ENCODE measurements at regions not wholly inside any gene's neighbourhood (a gene's known extent, or its start where the extent isn't known, plus 50 kb on each side); places are given as distances from the start of the nearest gene placed in this dataset.

DNA sequence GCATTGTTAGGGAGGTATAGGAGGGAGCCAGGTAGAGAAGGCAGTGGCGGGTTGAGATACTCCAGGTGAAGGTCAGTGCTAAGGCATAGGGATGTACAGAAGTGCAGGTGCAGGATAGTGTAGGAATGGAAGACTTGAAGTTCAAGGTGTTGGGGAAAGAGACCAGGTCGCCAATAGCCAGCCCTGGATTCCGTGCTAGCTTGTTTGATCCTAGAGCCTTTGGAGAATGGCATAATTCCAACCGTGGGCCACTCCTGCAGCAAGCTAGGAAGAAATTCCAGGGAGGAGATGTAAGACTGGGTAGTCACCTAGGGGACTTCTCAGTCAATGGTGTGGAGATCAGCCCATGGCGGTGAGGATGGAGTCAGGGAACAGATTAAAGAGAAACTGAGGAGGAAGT, 272.7 kb downstream of the RPS24 start:
- Mint-ChIP-seq H3K36me3 (ENCODE audit: low read depth) (no peaks in the 10 kb centered on the region), H3K27ac (no peak overlapping the region), H3K4me3 (no peak overlapping the region), H3K27me3 (ENCODE audit: insufficient read depth) (peaks cover 20% of the 10 kb centered on the region), H3K9me3 (no peaks in the 10 kb centered on the region), H3K4me1 (ENCODE audit: low read depth) (peaks cover 10% of the 10 kb centered on the region)
- no peak for DNase-seq (ENCODE audit: low spot score)
- intact Hi-C loops (cut with micrococcal nuclease) = no loop called here

GRCh38 chr10:78307576-78307975, 273.9 kb downstream of the RPS24 start:
- Mint-ChIP-seq H3K4me3 (no peak overlapping the region), H3K27me3 (ENCODE audit: insufficient read depth) (peaks cover 23% of the 10 kb centered on the region), H3K27ac (no peak overlapping the region), H3K4me1 (ENCODE audit: low read depth) (peaks cover 3% of the 10 kb centered on the region), H3K9me3 (no peaks in the 10 kb centered on the region), H3K36me3 (ENCODE audit: low read depth) (no peaks in the 10 kb centered on the region)
- intact Hi-C loops (cut with micrococcal nuclease) = no loop called here
- DNase-seq (ENCODE audit: low spot score) = no peak

GRCh38 chr10:78309536-78310237, 276.0 kb downstream of the RPS24 start:
- intact Hi-C loops (cut with micrococcal nuclease) = no loop called here
- H3K9me3 Mint-ChIP-seq = no peaks in the 10 kb centered on the region
- no peak for DNase-seq (ENCODE audit: low spot score)

DNA sequence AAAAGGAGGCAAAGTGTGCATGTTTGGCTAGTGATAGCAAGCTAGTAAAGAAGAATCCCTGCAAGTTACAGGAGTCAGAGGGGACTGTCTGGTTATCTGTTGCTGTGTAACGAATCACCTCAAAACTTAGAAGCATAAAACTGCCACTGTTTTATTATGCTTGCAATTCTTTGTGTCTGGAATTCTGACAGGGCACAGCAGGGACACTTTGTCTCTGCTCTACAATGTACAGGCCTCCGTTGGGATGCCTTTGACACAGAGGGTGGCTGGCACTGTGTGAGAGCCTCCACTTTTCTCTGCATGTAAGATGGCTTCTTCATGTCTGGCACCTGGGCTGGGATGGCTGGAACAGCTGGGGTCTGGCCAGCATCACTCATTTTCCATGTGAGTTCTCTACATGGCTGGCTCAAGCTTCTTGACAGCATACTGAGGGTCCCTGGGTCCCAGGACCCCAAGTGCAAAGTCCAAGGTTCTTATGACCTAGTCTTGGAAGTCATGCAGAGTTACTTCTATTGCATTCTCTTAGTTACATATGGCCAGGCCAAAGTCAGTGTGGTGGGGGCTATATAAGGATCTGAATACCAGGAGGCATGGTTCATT, 276.9 kb downstream of the RPS24 start:
- DNase-seq (ENCODE audit: low spot score) = no peak
- Mint-ChIP-seq H3K4me1 (ENCODE audit: low read depth) (no peaks in the 10 kb centered on the region), H3K36me3 (ENCODE audit: low read depth) (no peaks in the 10 kb centered on the region), H3K27ac (no peak overlapping the region), H3K4me3 (no peak overlapping the region), H3K9me3 (no peaks in the 10 kb centered on the region), H3K27me3 (ENCODE audit: insufficient read depth) (peaks cover 20% of the 10 kb centered on the region)
- intact Hi-C loops (cut with micrococcal nuclease) = no loop called here

More at GRCh38 chr10:78309536-78310237, 276.0 kb downstream of the RPS24 start:
- Mint-ChIP-seq H3K27me3 (ENCODE audit: insufficient read depth) (peaks cover 23% of the 10 kb centered on the region), H3K4me3 (no peak overlapping the region), H3K36me3 (ENCODE audit: low read depth) (no peaks in the 10 kb centered on the region), H3K4me1 (ENCODE audit: low read depth) (no peaks in the 10 kb centered on the region), H3K27ac (no peak overlapping the region)

DNA sequence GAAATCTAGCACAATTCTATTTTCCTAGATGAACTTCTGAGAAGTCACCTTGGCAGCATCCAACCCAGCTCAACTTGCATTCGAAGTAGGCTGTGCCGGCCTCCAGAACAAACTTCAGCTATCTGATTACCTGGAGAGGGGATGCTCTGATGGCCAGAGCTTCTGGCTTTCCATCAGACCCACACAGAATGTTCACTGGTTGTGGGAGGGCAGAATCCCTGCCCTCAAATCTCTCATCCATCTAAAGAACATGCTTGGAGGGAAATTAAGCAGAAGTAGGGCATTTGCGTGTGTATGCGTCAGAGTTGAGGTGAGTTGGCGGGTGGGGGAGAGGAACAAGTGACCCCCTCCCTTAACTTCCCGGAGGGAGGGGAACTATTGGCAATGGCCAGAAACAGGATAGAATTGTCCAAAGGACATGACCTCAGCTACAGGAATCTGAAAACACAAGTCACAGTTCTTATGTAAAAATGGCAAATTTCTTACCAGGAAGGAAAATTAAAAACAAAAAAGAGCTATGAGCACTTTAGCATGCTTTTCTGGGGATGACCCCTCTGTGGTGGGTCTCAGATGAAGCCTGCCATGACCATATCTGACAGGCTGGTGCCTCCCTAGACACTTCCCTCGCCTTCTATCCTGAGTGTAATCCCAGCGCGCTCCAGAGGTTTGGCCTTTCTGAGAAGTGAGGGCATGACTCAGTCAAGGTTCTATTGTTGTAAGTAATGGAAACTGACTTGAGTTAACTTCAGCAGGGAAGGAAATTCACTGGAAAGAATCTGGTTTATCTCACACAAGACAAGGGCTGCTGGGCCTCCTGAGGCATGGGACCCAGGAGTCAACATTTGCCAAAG, 278.8 kb downstream of the RPS24 start:
- Mint-ChIP-seq H3K27me3 (ENCODE audit: insufficient read depth) (peaks cover 7% of the 10 kb centered on the region), H3K36me3 (ENCODE audit: low read depth) (no peaks in the 10 kb centered on the region)

DNA sequence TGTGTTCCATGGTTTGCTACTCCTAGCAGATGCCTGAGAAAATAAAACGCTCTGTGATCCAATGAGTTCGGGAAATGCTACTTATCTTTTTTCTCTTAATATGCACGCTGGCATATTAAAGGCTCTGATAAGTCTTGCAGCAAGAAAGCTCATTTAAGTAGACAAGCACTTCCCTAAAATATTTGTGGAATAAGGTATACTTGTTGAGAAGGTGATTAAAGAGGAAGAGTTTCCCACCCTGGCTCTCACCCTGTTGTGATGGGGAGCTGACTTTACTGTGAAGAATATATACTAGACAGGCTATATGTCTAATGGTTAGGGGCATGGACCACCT, 279.4 kb downstream of the RPS24 start:
- Mint-ChIP-seq H3K4me3 (no peak overlapping the region), H3K9me3 (no peaks in the 10 kb centered on the region), H3K27ac (no peak overlapping the region), H3K36me3 (ENCODE audit: low read depth) (no peaks in the 10 kb centered on the region), H3K27me3 (ENCODE audit: insufficient read depth) (peaks cover 7% of the 10 kb centered on the region), H3K4me1 (ENCODE audit: low read depth) (no peaks in the 10 kb centered on the region)
- DNase-seq (ENCODE audit: low spot score) = no peak
- intact Hi-C loops (cut with micrococcal nuclease) = no loop called here

More for the DNA sequence above, 278.8 kb downstream of the RPS24 start:
- intact Hi-C loops (cut with micrococcal nuclease) = no loop called here
- no peak for DNase-seq (ENCODE audit: low spot score)
- no peaks in the 10 kb centered on the region for H3K9me3 Mint-ChIP-seq
- no peak overlapping the region for H3K27ac Mint-ChIP-seq
- no peaks in the 10 kb centered on the region for H3K4me1 Mint-ChIP-seq (ENCODE audit: low read depth)
- no peak overlapping the region for H3K4me3 Mint-ChIP-seq

GRCh38 chr10:78313636-78314035, 280.0 kb downstream of the RPS24 start:
- Mint-ChIP-seq H3K4me1 (ENCODE audit: low read depth) (no peaks in the 10 kb centered on the region), H3K9me3 (no peaks in the 10 kb centered on the region), H3K36me3 (ENCODE audit: low read depth) (no peaks in the 10 kb centered on the region), H3K4me3 (no peak overlapping the region), H3K27ac (no peak overlapping the region), H3K27me3 (ENCODE audit: insufficient read depth) (peaks cover 7% of the 10 kb centered on the region)
- DNase-seq (ENCODE audit: low spot score) = no peak
- intact Hi-C loops (cut with micrococcal nuclease) = no loop called here

DNA sequence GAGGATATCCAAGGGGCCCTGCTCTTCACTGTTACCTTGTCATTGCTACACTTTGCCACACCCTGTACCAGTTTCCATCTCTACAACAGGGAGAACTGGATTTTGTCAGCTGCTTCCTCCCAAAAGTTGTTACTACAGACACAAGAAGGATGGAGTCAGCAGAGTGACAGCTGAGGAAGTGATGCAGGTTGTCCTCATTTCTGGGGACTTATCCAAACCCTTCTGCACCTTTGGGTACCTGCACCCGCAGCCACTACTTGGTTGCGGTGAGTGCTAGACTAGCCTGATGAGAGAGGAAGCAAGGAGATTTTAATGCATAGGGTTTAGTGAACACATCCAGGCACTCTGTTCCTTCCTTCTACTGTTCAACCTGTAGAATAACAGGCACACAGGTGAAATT, 281.0 kb downstream of the RPS24 start:
- Mint-ChIP-seq H3K27me3 (ENCODE audit: insufficient read depth) (peaks cover 2% of the 10 kb centered on the region), H3K4me3 (no peak overlapping the region), H3K9me3 (no peaks in the 10 kb centered on the region), H3K36me3 (ENCODE audit: low read depth) (no peaks in the 10 kb centered on the region), H3K4me1 (ENCODE audit: low read depth) (no peaks in the 10 kb centered on the region), H3K27ac (no peak overlapping the region)
- no peak for DNase-seq (ENCODE audit: low spot score)
- intact Hi-C loops (cut with micrococcal nuclease) = no loop called here

GRCh38 chr10:78316451-78316931, 282.8 kb downstream of the RPS24 start:
- no peaks in the 10 kb centered on the region for H3K9me3 Mint-ChIP-seq
- H3K36me3 Mint-ChIP-seq (ENCODE audit: low read depth) = no peaks in the 10 kb centered on the region
- intact Hi-C loops (cut with micrococcal nuclease) = no loop called here
- H3K27ac Mint-ChIP-seq = no peak overlapping the region
- peaks cover 2% of the 10 kb centered on the region for H3K27me3 Mint-ChIP-seq (ENCODE audit: insufficient read depth)
- H3K4me3 Mint-ChIP-seq = no peak overlapping the region
- DNase-seq (ENCODE audit: low spot score) = no peak
- H3K4me1 Mint-ChIP-seq (ENCODE audit: low read depth) = peaks cover 8% of the 10 kb centered on the region

DNA sequence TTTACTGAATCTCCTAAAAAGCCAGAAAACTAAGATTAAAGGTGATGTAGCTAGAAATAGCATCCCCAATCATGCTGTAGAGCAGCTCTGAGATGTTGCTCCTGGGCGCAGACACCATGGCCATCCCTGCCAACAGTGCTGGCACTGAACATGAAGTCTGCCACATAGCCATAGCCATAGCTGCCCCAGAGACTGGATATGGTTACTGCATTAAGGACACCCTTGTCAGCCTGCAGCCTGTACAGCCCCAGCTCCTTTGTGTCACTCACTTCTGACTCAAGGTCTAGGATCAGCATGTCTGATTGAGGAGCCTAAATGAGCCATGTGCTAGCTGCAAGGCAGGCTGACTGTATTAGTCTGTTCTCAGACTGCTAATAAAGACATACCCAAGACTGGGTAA, 284.6 kb downstream of the RPS24 start:
- no peaks in the 10 kb centered on the region for H3K27me3 Mint-ChIP-seq (ENCODE audit: insufficient read depth)
- peaks cover 12% of the 10 kb centered on the region for H3K4me1 Mint-ChIP-seq (ENCODE audit: low read depth)
- no peaks in the 10 kb centered on the region for H3K9me3 Mint-ChIP-seq
- DNase-seq (ENCODE audit: low spot score) = no peak
- no peak overlapping the region for H3K27ac Mint-ChIP-seq
- H3K4me3 Mint-ChIP-seq = no peak overlapping the region
- no peaks in the 10 kb centered on the region for H3K36me3 Mint-ChIP-seq (ENCODE audit: low read depth)
- intact Hi-C loops (cut with micrococcal nuclease) = no loop called here

DNA sequence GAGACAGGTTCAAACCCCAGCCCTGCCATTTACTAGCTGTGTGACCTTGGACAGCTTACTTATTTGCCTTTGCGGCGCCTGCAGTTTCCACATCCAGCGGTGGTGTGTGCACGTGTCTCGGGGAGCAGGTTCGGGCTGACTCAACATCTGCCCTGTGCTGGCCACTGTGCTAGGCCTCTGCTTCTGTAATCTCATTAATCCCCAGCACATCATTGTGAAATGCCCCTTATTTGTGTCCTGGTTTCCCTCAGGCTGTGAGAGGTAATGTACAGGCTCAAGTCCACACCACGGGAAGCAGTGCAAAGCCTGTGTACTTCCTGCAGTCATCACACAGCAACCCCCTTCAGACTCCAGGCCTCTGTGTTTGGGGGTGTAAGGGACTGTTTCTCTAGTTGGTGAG, 285.7 kb downstream of the RPS24 start:
- H3K36me3 Mint-ChIP-seq (ENCODE audit: low read depth) = no peaks in the 10 kb centered on the region
- no peak overlapping the region for H3K27ac Mint-ChIP-seq
- intact Hi-C loops (cut with micrococcal nuclease) = no loop called here
- H3K4me3 Mint-ChIP-seq = no peak overlapping the region
- peaks cover 13% of the 10 kb centered on the region for H3K4me1 Mint-ChIP-seq (ENCODE audit: low read depth)
- no peak for DNase-seq (ENCODE audit: low spot score)
- no peaks in the 10 kb centered on the region for H3K27me3 Mint-ChIP-seq (ENCODE audit: insufficient read depth)
- no peaks in the 10 kb centered on the region for H3K9me3 Mint-ChIP-seq

GRCh38 chr10:78319841-78320240, 286.2 kb downstream of the RPS24 start:
- Mint-ChIP-seq H3K27me3 (ENCODE audit: insufficient read depth) (no peaks in the 10 kb centered on the region), H3K4me1 (ENCODE audit: low read depth) (peaks cover 13% of the 10 kb centered on the region), H3K4me3 (no peak overlapping the region), H3K27ac (no peak overlapping the region), H3K36me3 (ENCODE audit: low read depth) (no peaks in the 10 kb centered on the region), H3K9me3 (no peaks in the 10 kb centered on the region)
- DNase-seq (ENCODE audit: low spot score) = no peak
- intact Hi-C loops (cut with micrococcal nuclease) = no loop called here

DNA sequence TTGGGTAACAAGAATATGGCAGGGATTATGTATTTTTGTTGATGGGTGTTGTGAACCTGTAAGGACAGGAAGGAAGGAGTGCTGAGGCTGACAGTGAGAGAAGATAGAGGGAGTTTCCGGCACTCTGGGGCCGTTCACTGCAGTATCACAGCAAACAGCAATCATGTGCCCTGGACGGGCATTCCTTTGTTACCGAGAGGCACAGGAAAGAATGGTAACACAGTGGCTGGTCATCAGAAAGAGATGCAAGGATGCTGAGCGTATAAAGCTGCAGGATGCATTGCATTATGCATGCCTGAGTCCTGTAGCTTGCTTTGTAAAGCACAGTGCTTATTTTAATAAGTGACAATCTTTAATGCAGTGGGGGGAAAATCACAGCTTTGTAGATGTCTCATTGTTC, 286.8 kb downstream of the RPS24 start:
- no peak overlapping the region for H3K27ac Mint-ChIP-seq

More for the DNA sequence above, 286.8 kb downstream of the RPS24 start:
- Mint-ChIP-seq H3K9me3 (no peaks in the 10 kb centered on the region), H3K36me3 (ENCODE audit: low read depth) (no peaks in the 10 kb centered on the region), H3K4me1 (ENCODE audit: low read depth) (peaks cover 13% of the 10 kb centered on the region), H3K4me3 (no peak overlapping the region), H3K27me3 (ENCODE audit: insufficient read depth) (no peaks in the 10 kb centered on the region)
- intact Hi-C loops (cut with micrococcal nuclease) = no loop called here
- peak; percentile 12 for DNase-seq (ENCODE audit: low spot score)

Data from activated T-helper 1 cell treated with anti-CD3 and anti-CD28 coated beads, Interleukin-12 subunit alpha, Interleukin-12 subunit beta, Interleukin-2, Interleukin-4 antibody, amounts not matched to agents 30 ng/mL and 10 ng/mL and 1 ng/mL, durations not matched to agents 14 hours and 24 hours and 36 hours (primary cell).